Activated naive CD4-positive, alpha-beta T cell treated with anti-CD3 and anti-CD28 coated beads, Interleukin-2, amount 50 U/mL, for 72 hours (primary cell): ENCODE measurements at regions not wholly inside any gene's neighbourhood (a gene's known extent, or its start where the extent isn't known, plus 50 kb on each side); places are given as distances from the start of the nearest gene placed in this dataset.
A peak's percentile ranks its signal among the peaks of the same experiment; 100 is the strongest.

Experiments
- ATAC-seq, 2 donors: fragments of 150-1000 bp; cut with Tn5 transposase; 2 replicates each; pipeline ENCODE4 v1.10.0; 2021; ENCODE audit warnings: mild to moderate bottlenecking in 2 of 2, moderate library complexity in 2 of 2
- DNase-seq, 2 donors: peaks; one replicate each; pipeline ENCODE4 v3.0.0; 2021 to 2022; ENCODE audit warnings: low spot score in 2 of 2
- H3K27ac Mint-ChIP-seq, 2 donors: one replicate each; pipeline ENCODE4 v1.8.0; 2022; ENCODE audit warnings: mild to moderate bottlenecking in 2 of 2, mixed read lengths in 2 of 2
- H3K36me3 Mint-ChIP-seq, 2 donors: one replicate each; pipeline ENCODE4 v1.8.0; 2022; ENCODE audit warnings: mixed read lengths in 2 of 2
- H3K9me3 Mint-ChIP-seq, 2 donors: one replicate each; pipeline ENCODE4 v1.8.0; 2022; ENCODE audit warnings: mixed read lengths in 2 of 2

DNA sequence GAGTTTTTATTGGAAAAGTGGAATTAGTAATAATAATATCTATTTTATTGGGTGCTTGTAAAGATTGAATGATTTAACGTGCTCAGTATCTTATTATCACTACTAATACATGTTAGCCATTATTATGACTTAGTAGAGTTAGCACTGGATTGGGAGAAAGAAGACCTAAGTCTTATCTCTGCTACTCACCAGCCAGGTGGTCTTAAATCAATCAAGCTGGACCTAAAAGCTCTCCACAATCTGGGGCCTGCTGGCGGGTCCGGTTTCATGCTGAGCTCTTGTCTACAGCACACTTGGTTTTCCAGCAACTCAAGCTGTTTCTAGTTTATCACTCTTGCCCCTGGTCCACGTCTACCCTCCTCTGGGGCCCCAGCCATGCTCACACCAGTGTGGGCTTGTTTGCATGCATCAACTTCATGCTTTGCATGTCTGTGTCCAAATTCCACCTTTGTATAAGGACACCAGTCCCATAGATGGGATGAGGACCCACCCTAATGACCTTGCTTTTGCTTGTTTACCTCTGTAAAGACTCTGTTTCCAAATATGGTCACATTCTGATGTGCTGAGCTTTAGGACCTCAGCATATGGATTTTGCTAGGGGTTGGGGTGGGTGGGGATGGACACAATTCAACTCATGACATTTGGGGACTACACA lies 363.1 kb downstream of the LPIN1 start:
- Mint-ChIP-seq H3K9me3 (no peaks in the 10 kb centered on the region), H3K27ac (no peak overlapping the region), H3K36me3 (no peaks in the 10 kb centered on the region)
- ATAC-seq (no peak), DNase-seq (no peak)

DNA sequence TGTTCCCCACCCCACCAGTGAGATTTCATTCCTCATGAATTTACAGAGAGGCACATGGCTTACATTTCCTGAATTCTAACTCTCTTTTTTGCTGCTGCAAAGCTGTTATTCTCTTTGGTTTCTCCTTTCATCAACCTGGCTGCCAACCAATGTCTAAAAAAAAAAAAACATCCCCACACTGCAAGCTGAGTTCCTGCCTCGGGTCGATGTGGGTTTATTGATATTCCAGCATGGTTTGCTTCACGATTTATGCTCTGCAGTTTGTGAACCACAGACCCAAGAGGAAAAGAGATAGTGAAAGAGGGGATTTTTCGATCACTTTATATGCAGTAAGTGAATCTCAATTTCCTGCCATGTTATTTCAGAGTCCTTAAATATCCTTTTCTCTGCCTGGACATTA lies 363.6 kb downstream of the LPIN1 start:
- no peak for DNase-seq
- Mint-ChIP-seq H3K36me3 (no peaks in the 10 kb centered on the region), H3K9me3 (no peaks in the 10 kb centered on the region), H3K27ac (peak overlapping the region in 1 of 2 donors; percentile 14)
- peak in 1 of 2 donors; percentile 45 for ATAC-seq

DNA sequence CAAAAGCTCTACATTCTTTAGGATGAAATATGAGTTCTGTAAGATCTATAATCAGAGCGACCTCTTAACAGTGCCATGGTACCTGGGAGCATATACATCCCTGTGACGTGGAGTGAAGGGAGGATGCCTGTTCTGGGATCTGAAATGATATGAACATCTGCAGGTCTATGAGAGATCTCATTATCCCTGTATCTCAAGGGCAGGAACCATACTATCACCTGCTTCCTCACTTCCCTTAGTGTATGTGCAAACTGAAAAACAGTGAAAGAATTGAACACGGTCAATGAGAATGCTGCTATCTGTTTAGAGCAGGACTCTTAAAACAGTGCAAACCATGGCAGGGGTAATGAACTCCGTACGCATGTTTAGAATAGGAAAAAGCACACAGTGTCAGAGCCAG lies 364.0 kb downstream of the LPIN1 start:
- ATAC-seq (no peak), DNase-seq (no peak)
- no peaks in the 10 kb centered on the region for H3K36me3 Mint-ChIP-seq
- H3K9me3 Mint-ChIP-seq = no peaks in the 10 kb centered on the region
- H3K27ac Mint-ChIP-seq = peak overlapping the region in 1 of 2 donors; percentile 14

GRCh38 chr2:12113412-12113811 lies 367.0 kb downstream of the LPIN1 start:
- DNase-seq (no peak), ATAC-seq (no peak)
- H3K36me3 Mint-ChIP-seq = no peaks in the 10 kb centered on the region
- no peaks in the 10 kb centered on the region for H3K9me3 Mint-ChIP-seq
- H3K27ac Mint-ChIP-seq = no peak overlapping the region

- no peak for ATAC-seq
- Mint-ChIP-seq H3K36me3 (no peaks in the 10 kb centered on the region), H3K27ac (no peak overlapping the region)
Observed at GRCh38 chr2:12114816-12115215, 368.4 kb downstream of the LPIN1 start.

GRCh38 chr2:12116228-12116750 lies 369.9 kb downstream of the LPIN1 start:
- ATAC-seq (no peak), DNase-seq (no peak)
- H3K36me3 Mint-ChIP-seq = no peaks in the 10 kb centered on the region
- no peaks in the 10 kb centered on the region for H3K9me3 Mint-ChIP-seq
- H3K27ac Mint-ChIP-seq = no peak overlapping the region

More at GRCh38 chr2:12114816-12115215, 368.4 kb downstream of the LPIN1 start:
- no peak for DNase-seq
- H3K9me3 Mint-ChIP-seq = no peaks in the 10 kb centered on the region

DNA sequence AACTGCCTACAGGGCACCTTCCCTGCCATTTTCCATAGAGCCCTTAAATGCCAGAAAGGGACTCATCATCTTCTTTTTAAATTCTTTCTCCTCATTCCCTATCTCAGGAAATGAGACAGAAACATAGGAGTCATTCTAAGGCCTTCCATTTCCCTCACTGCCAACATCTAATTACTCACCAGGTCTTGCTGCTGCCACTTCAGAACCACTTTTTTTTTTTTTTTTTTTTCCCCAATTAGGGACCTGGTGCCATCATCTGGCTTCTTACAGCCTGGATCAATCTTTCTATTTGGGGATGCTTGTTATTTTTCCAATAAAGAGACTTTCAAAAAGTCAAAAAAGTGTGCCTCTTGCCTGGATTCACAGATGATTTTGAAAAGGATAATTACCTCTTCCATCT lies 373.4 kb downstream of the LPIN1 start:
- Mint-ChIP-seq H3K36me3 (no peaks in the 10 kb centered on the region), H3K27ac (no peak overlapping the region), H3K9me3 (no peaks in the 10 kb centered on the region)
- ATAC-seq (no peak), DNase-seq (no peak)

DNA sequence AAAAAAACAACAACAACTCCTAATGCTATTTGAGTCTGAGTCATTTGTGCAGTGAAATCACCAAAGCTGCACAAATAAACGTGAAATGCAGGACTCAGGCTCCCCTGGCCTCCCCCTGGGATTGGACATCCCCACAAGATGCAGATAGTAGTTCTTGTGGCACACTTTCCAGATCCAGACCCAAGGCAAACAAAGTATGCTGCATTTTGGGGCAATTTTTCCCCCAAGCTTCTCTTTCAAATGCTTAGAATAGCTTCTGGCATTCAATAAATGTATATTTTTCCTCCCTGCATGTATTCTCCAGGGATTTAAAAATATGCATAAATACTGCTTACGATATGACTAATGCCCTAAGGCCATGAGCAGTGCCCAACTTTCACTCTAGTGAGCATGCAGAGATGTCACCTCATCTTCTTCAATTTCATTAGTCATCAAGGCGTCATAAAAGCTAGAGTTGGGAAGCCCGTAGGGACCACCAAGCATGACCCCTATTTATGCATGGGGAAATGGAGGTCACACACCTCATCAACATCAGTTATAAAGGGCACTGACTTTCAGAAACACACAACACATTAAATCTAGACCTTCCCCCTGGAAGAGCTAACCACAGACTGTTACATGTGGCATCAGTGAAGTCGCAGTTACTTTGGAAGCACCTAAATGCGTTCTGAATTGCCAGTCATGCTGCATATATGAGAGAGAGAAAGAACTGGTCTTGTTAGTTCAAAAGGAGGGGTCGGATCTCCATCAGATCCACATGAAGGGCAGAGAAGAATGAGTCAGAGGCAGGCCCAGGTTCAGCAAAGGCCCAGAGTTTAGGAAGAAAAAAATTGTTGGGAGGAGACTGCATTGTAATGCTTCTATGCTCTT lies 374.1 kb downstream of the LPIN1 start:
- DNase-seq = no peak
- H3K36me3 Mint-ChIP-seq = no peaks in the 10 kb centered on the region
- H3K9me3 Mint-ChIP-seq = no peaks in the 10 kb centered on the region
- peak in 1 of 2 donors; percentile 40 for ATAC-seq
- H3K27ac Mint-ChIP-seq = no peak overlapping the region

- peaks cover 0 to 8% of the 10 kb centered on the region in 2 donors for H3K36me3 Mint-ChIP-seq
- H3K27ac Mint-ChIP-seq = no peak overlapping the region
- DNase-seq (no peak), ATAC-seq (no peak)
- H3K9me3 Mint-ChIP-seq = peaks cover 0 to 6% of the 10 kb centered on the region in 2 donors
Observed at GRCh38 chr2:12124790-12125189, 378.4 kb downstream of the LPIN1 start.

DNA sequence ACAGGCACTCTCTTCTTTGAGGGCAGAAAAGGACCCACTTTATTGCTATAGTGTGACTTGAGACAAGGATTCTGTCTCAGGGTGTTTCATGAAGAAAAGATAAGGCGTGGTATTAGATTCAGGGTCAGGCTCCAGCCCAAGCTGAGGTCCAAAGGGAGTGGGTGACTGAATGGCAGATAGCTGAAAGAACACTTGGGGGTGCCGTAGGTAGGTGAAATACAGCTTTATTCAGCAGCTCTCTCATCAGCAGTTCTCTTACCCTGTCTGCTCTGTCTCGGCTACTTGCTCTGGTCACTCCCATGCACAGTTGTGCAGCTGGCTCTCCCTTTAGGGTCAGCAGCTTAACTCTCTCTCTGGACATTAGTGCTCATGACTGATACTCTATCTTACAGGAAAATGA lies 379.9 kb downstream of the LPIN1 start:
- peaks cover 0 to 6% of the 10 kb centered on the region in 2 donors for H3K9me3 Mint-ChIP-seq
- peaks cover 0 to 8% of the 10 kb centered on the region in 2 donors for H3K36me3 Mint-ChIP-seq
- DNase-seq = no peak
- H3K27ac Mint-ChIP-seq = no peak overlapping the region
- no peak for ATAC-seq

GRCh38 chr2:12127638-12128037 lies 381.2 kb downstream of the LPIN1 start:
- Mint-ChIP-seq H3K36me3 (peaks cover 0 to 8% of the 10 kb centered on the region in 2 donors), H3K9me3 (peaks cover 0 to 6% of the 10 kb centered on the region in 2 donors), H3K27ac (peak overlapping the region in 1 of 2 donors; percentile 3)
- DNase-seq (no peak), ATAC-seq (peak; percentile 69 to 75)

DNA sequence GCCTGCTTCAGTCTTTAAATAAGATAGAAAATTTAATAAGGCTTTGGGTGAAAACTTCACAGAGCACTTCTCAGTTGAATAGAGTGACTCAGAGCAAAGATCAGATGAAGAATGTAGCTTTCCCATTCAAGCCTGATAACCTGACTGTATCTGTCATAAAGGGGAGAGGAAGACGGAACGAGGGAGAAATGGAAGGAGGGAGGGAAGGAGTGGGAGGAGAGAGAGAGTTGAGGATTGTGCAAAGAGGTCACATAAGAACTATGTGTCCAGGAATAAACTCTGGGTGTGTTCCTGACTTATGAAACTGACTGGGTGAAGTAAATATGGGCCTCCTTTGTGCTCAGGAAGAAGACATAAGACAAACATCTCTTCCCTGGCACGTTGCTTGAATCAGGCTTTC lies 385.5 kb downstream of the LPIN1 start:
- ATAC-seq = no peak
- H3K9me3 Mint-ChIP-seq = peaks cover 0 to under 1% of the 10 kb centered on the region in 2 donors
- H3K27ac Mint-ChIP-seq = no peak overlapping the region
- H3K36me3 Mint-ChIP-seq = peaks cover under 1 to 5% of the 10 kb centered on the region in 2 donors
- no peak for DNase-seq

DNA sequence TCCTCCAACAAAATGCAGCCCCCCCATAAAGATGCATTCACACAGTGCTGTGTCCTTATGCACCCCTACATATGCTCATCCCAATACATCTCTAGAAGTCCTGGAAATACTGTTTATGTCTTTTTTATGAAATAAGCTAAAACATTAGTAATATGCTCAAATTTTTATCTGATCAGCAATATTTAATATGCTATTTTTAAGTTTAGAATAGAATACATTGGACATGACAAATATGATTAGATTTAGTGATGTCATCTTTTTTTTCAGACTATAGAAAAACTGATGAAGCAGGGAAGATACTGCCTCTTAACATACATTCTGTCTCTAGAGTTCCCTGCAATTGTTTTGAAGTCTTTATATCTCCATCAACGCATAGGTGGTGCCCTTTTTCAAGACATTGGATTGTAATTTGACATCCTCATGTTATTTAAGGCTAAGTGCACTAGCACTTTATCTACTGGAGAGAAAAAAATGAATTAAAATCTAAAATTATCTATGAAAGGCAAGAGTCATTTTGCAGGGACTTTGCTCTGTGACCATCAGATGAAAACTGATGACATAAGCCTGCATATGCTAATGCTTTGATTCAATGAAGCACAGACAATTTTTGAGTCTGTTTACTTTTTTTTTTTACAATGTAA lies 395.3 kb downstream of the LPIN1 start:
- H3K27ac Mint-ChIP-seq = no peak overlapping the region
- DNase-seq = no peak
- ATAC-seq = no peak
- H3K9me3 Mint-ChIP-seq = peaks cover 4 to 6% of the 10 kb centered on the region in 2 donors
- peaks cover 0 to 11% of the 10 kb centered on the region in 2 donors for H3K36me3 Mint-ChIP-seq

DNA sequence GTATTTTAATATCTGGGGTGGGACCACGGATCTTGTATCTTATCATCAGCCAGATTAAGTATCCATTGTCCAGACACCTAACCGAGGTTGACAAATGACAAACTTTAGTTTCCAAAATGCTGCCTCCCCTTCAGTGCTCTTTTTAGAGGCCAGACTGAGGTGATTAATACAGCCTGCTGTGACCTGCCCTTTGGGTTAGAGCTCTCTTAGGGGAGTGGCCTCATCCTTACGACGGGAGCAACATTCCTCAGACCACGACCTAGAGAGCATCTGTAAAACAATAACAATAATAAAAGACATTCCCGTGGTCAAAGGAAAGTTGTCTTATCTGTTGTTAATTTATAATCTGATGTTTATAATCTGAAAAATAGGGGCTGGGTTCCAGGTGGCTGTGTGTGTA lies 405.3 kb downstream of the LPIN1 start:
- DNase-seq = no peak
- Mint-ChIP-seq H3K36me3 (no peaks in the 10 kb centered on the region), H3K27ac (no peak overlapping the region), H3K9me3 (no peaks in the 10 kb centered on the region)
- ATAC-seq = no peak

DNA sequence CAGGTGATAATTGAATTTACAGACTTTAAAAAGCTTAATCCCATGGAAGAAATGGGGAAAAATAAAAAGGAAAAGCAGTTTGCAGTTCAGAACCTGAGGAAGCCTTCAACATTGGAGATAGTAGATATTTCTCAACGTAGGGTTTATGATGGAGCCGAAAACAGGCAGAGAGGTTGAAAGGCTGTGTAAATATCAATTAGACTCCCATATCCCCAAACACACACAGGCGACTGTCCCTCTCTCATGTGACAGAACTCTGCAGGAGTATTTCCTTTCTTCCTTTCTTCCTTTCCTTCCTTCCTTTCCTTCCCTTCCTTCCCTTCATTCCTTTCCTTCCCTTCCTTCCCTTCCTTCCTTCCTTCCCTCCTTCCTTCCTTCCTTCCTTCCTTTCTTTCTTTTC lies 406.5 kb downstream of the LPIN1 start:
- Mint-ChIP-seq H3K9me3 (no peaks in the 10 kb centered on the region), H3K36me3 (no peaks in the 10 kb centered on the region), H3K27ac (no peak overlapping the region)
- DNase-seq = no peak
- ATAC-seq = no peak

GRCh38 chr2:12155303-12156051 lies 409.0 kb downstream of the LPIN1 start:
- ATAC-seq = no peak
- H3K27ac Mint-ChIP-seq = no peak overlapping the region
- H3K36me3 Mint-ChIP-seq = peaks cover 0 to 1% of the 10 kb centered on the region in 2 donors
- peaks cover 0 to 2% of the 10 kb centered on the region in 2 donors for H3K9me3 Mint-ChIP-seq
- no peak for DNase-seq
